Parathyroid adenoma (tissue), 2 donors: ENCODE measurements at regions not wholly inside any gene's neighbourhood (a gene's known extent, or its start where the extent isn't known, plus 50 kb on each side); places are given as distances from the start of the nearest gene placed in this dataset.

Source experiments
- H2AFZ ChIP-seq: fragments of 300-600 bp; sonication (generic); one replicate; pipeline ENCODE4 v1.7.0; 2017; ENCODE audit warnings: antibody characterized with exemption, mild to moderate bottlenecking
- H3K27ac ChIP-seq: fragments of 300-600 bp; sonication (generic); one replicate; pipeline ENCODE4 v1.7.0; 2017
- H3K27me3 ChIP-seq: fragments of 300-600 bp; sonication (generic); one replicate; pipeline ENCODE4 v1.7.0; 2017; ENCODE audit warnings: low read length; ENCODE audit not compliant: control insufficient read depth, insufficient read depth
- H3K36me3 ChIP-seq: fragments of 300-600 bp; sonication (generic); one replicate; pipeline ENCODE4 v1.7.0; 2017; ENCODE audit warnings: low read length; ENCODE audit not compliant: control insufficient read depth, insufficient read depth
- H3K4me1 ChIP-seq: fragments of 300-600 bp; sonication (generic); one replicate; pipeline ENCODE4 v1.7.0; 2017; ENCODE audit warnings: control low read depth
- H3K4me2 ChIP-seq: fragments of 300-600 bp; sonication (generic); one replicate; pipeline ENCODE4 v1.7.0; 2017; ENCODE audit warnings: low read length
- H3K4me3 ChIP-seq: fragments of 300-600 bp; sonication (generic); one replicate; pipeline ENCODE4 v1.7.0; 2017; ENCODE audit warnings: low read depth, low read length
- H3K79me2 ChIP-seq: fragments of 300-600 bp; sonication (generic); one replicate; pipeline ENCODE4 v1.7.0; 2017; ENCODE audit warnings: control low read depth
- H3K9ac ChIP-seq: fragments of 300-600 bp; sonication (generic); one replicate; pipeline ENCODE4 v1.7.0; 2017; ENCODE audit warnings: mild to moderate bottlenecking
- H3K9me3 ChIP-seq: fragments of 300-600 bp; sonication (generic); one replicate; pipeline ENCODE4 v1.7.0; 2017; ENCODE audit warnings: low read length; ENCODE audit not compliant: control insufficient read depth
- CTCF ChIP-seq: fragments of 300-600 bp; sonication (generic); IDR thresholded peaks from one replicate; pipeline ENCODE4 v1.7.0; 2017; ENCODE audit warnings: antibody characterized with exemption, mild to moderate bottlenecking
- donor health status: primary hyperparathyroidism.

- no peaks in the 10 kb centered on the region for H3K4me1 ChIP-seq
- no peak overlapping the region for H3K9ac ChIP-seq
- H3K27me3 ChIP-seq = no peaks in the 10 kb centered on the region
- no peak overlapping the region for H2AFZ ChIP-seq
- H3K4me2 ChIP-seq = no peak overlapping the region
- no peak for TF ChIP-seq CTCF
- no peaks in the 10 kb centered on the region for H3K36me3 ChIP-seq
- H3K27ac ChIP-seq = no peak overlapping the region
- no peaks in the 10 kb centered on the region for H3K9me3 ChIP-seq
- H3K4me3 ChIP-seq = no peak overlapping the region
- no peaks in the 10 kb centered on the region for H3K79me2 ChIP-seq
These were observed 367.6 kb upstream of the PLSCR5 start for GRCh38 chr3:146972726-146973125.

GRCh38 chr3:146970236-146970635, 365.1 kb upstream of the PLSCR5 start:
- H3K27ac ChIP-seq = no peak overlapping the region
- no peak for TF ChIP-seq CTCF
- H3K79me2 ChIP-seq = no peaks in the 10 kb centered on the region
- H3K9ac ChIP-seq = no peak overlapping the region
- H3K27me3 ChIP-seq = no peaks in the 10 kb centered on the region
- no peaks in the 10 kb centered on the region for H3K9me3 ChIP-seq
- no peaks in the 10 kb centered on the region for H3K36me3 ChIP-seq
- no peaks in the 10 kb centered on the region for H3K4me1 ChIP-seq
- H2AFZ ChIP-seq = no peak overlapping the region
- H3K4me2 ChIP-seq = no peak overlapping the region
- no peak overlapping the region for H3K4me3 ChIP-seq

- H2AFZ ChIP-seq = no peak overlapping the region
- no peak overlapping the region for H3K9ac ChIP-seq
- H3K27me3 ChIP-seq = no peaks in the 10 kb centered on the region
- H3K9me3 ChIP-seq = no peaks in the 10 kb centered on the region
- no peak overlapping the region for H3K27ac ChIP-seq
- H3K79me2 ChIP-seq = no peaks in the 10 kb centered on the region
- no peak for TF ChIP-seq CTCF
- H3K4me3 ChIP-seq = no peak overlapping the region
- H3K4me1 ChIP-seq = no peaks in the 10 kb centered on the region
- no peaks in the 10 kb centered on the region for H3K36me3 ChIP-seq
- H3K4me2 ChIP-seq = no peak overlapping the region
These were observed 364.2 kb upstream of the PLSCR5 start for GRCh38 chr3:146969356-146969755.

- Histone ChIP-seq H3K4me1 (no peaks in the 10 kb centered on the region), H3K27ac (no peak overlapping the region), H3K9ac (no peak overlapping the region), H2AFZ (no peak overlapping the region), H3K4me3 (no peak overlapping the region), H3K27me3 (no peaks in the 10 kb centered on the region), H3K79me2 (no peaks in the 10 kb centered on the region), H3K9me3 (no peaks in the 10 kb centered on the region), H3K36me3 (no peaks in the 10 kb centered on the region), H3K4me2 (no peak overlapping the region)
- no peak for TF ChIP-seq CTCF
These were observed 363.1 kb upstream of the PLSCR5 start for GRCh38 chr3:146968204-146968651.

GRCh38 chr3:146967783-146968182, 362.6 kb upstream of the PLSCR5 start:
- Histone ChIP-seq H3K27ac (no peak overlapping the region), H3K4me1 (no peaks in the 10 kb centered on the region), H3K36me3 (no peaks in the 10 kb centered on the region), H3K9me3 (no peaks in the 10 kb centered on the region), H3K27me3 (no peaks in the 10 kb centered on the region), H3K9ac (no peak overlapping the region), H3K4me2 (no peak overlapping the region), H3K79me2 (no peaks in the 10 kb centered on the region), H3K4me3 (no peak overlapping the region), H2AFZ (no peak overlapping the region)
- no peak for TF ChIP-seq CTCF
